ENCODE measurements at regions not wholly inside any gene's neighbourhood (a gene's known extent, or its start where the extent isn't known, plus 50 kb on each side); places are given as distances from the start of the nearest gene placed in this dataset.

DNA sequence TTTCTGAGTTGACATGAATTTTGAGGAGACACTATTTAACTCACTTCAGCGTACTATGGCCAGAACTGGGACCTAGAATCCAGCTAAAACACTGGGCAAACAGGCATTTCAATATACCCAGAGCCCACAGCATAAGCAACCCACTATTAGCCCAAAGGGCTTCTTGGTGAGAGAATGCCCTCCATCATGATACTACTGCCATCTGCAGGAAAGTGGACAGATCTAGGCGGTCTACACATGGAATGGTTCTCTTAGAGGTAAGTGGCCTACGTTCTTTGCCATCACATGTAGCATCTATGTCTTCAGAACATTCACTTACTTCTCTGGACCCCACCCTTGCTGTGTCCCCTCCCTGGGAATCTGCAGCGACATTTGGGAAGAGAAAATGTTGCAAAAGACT is 181.3 kb upstream of the LINC00305 start:
- Histone ChIP-seq H3K4me3 (no peak overlapping the region), H3K9me3 (no peaks in the 10 kb centered on the region), H3K36me3 (no peaks in the 10 kb centered on the region), H3K27me3 (no peaks in the 10 kb centered on the region), H3K4me1 (no peaks in the 10 kb centered on the region), H3K27ac (no peak overlapping the region)
- no peak for DNase-seq (ENCODE audit: low spot score in 2 of 2)
- TF ChIP-seq POLR2A (IDR thresholded peaks at IDR 0.05) = no peak
- TF ChIP-seq, protein P1, sequence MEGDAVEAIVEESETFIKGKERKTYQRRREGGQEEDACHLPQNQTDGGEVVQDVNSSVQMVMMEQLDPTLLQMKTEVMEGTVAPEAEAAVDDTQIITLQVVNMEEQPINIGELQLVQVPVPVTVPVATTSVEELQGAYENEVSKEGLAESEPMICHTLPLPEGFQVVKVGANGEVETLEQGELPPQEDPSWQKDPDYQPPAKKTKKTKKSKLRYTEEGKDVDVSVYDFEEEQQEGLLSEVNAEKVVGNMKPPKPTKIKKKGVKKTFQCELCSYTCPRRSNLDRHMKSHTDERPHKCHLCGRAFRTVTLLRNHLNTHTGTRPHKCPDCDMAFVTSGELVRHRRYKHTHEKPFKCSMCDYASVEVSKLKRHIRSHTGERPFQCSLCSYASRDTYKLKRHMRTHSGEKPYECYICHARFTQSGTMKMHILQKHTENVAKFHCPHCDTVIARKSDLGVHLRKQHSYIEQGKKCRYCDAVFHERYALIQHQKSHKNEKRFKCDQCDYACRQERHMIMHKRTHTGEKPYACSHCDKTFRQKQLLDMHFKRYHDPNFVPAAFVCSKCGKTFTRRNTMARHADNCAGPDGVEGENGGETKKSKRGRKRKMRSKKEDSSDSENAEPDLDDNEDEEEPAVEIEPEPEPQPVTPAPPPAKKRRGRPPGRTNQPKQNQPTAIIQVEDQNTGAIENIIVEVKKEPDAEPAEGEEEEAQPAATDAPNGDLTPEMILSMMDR (IDR thresholded peaks at IDR 0.05) = no peak
- no peak for TF ChIP-seq POLR2AphosphoS5 (IDR thresholded peaks at IDR 0.05)
- intact Hi-C loops (cut with DNase I; ENCODE audit: low total_unique reads) = no loop called here

DNA sequence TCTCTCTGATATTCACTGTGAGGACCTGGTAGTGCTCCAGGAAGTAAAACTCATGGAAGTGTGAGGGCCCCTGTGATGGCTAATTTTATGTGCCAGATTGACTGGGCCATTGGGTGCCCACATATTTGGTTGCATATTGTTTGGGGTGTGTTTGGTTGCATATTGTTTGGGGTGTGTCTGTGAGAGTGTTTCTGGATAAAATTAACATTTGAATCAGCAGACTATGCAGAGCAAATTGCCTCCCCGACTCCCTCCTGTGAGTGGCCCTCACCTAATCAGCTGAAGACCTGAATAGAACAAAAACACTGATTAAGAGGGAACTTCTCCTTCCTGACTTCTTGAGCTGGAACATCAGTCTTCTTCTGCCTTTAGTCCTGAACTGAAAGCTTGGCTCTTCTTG is 173.3 kb upstream of the LINC00305 start:
- no peaks in the 10 kb centered on the region for H3K27me3 ChIP-seq
- no peak for DNase-seq (ENCODE audit: low spot score in 2 of 2)
- intact Hi-C loops (cut with DNase I; ENCODE audit: low total_unique reads) = no loop called here

GRCh38 chr18:64318547-64318946 is 169.7 kb upstream of the LINC00305 start:
- H3K9me3 ChIP-seq = no peaks in the 10 kb centered on the region
- H3K4me3 ChIP-seq = no peak overlapping the region
- no peak overlapping the region for H3K27ac ChIP-seq
- intact Hi-C loops (cut with DNase I; ENCODE audit: low total_unique reads) = no loop called here
- no peaks in the 10 kb centered on the region for H3K4me1 ChIP-seq
- no peaks in the 10 kb centered on the region for H3K36me3 ChIP-seq
- TF ChIP-seq, protein P1 (IDR thresholded peaks at IDR 0.05) = no peak
- no peak for TF ChIP-seq POLR2AphosphoS5 (IDR thresholded peaks at IDR 0.05)
- TF ChIP-seq POLR2A (IDR thresholded peaks at IDR 0.05) = no peak
- no peaks in the 10 kb centered on the region for H3K27me3 ChIP-seq
- DNase-seq (ENCODE audit: low spot score in 2 of 2) = no peak

More for the DNA sequence above, 173.3 kb upstream of the LINC00305 start:
- Histone ChIP-seq H3K4me3 (no peak overlapping the region), H3K4me1 (no peaks in the 10 kb centered on the region), H3K36me3 (no peaks in the 10 kb centered on the region), H3K27ac (no peak overlapping the region), H3K9me3 (no peaks in the 10 kb centered on the region)
- no peak for TF ChIP-seq POLR2A (IDR thresholded peaks at IDR 0.05)
- TF ChIP-seq, protein P1 (IDR thresholded peaks at IDR 0.05) = no peak
- no peak for TF ChIP-seq POLR2AphosphoS5 (IDR thresholded peaks at IDR 0.05)

DNA sequence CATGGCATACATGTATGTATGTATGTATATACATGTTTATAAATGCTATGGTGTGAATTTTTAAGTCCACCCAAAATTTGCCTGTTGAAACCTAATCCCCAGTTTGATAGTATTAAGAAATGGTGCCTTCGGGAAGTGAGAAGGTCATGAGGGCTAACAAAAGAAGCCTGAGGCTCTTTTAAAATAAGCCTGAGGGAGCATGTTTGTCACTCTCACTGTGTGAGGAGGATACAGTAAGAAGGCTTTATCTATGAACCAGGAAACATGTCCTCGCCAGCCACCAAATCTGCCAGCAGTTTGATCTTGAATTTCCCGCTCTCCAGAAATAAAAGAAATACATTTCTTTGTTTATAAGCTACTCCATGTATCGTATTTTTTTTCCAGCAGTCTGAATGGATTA is 163.0 kb upstream of the LINC00305 start:
- intact Hi-C loops (cut with DNase I; ENCODE audit: low total_unique reads) = no loop called here
- DNase-seq (ENCODE audit: low spot score in 2 of 2) = no peak
- H3K9me3 ChIP-seq = no peaks in the 10 kb centered on the region
- TF ChIP-seq POLR2AphosphoS5 (IDR thresholded peaks at IDR 0.05) (no peak), POLR2A (IDR thresholded peaks at IDR 0.05) (no peak)
- TF ChIP-seq, protein P1 (IDR thresholded peaks at IDR 0.05) = no peak
- H3K4me3 ChIP-seq = no peak overlapping the region
- H3K4me1 ChIP-seq = no peaks in the 10 kb centered on the region
- H3K27ac ChIP-seq = no peak overlapping the region
- H3K27me3 ChIP-seq = no peaks in the 10 kb centered on the region
- H3K36me3 ChIP-seq = no peaks in the 10 kb centered on the region

GRCh38 chr18:64295839-64296238 is 147.0 kb upstream of the LINC00305 start:
- DNase-seq (ENCODE audit: low spot score in 2 of 2) = no peak
- Histone ChIP-seq H3K36me3 (no peaks in the 10 kb centered on the region), H3K4me3 (no peak overlapping the region), H3K4me1 (no peaks in the 10 kb centered on the region), H3K27ac (no peak overlapping the region), H3K9me3 (no peaks in the 10 kb centered on the region), H3K27me3 (no peaks in the 10 kb centered on the region)
- intact Hi-C loops (cut with DNase I; ENCODE audit: low total_unique reads) = no loop called here
- TF ChIP-seq, protein P1 (IDR thresholded peaks at IDR 0.05) = no peak
- TF ChIP-seq POLR2AphosphoS5 (IDR thresholded peaks at IDR 0.05) (no peak), POLR2A (IDR thresholded peaks at IDR 0.05) (no peak)
